ENCODE measurements at regions not wholly inside any gene's neighbourhood (a gene's known extent, or its start where the extent isn't known, plus 50 kb on each side); places are given as distances from the start of the nearest gene placed in this dataset.

DNA sequence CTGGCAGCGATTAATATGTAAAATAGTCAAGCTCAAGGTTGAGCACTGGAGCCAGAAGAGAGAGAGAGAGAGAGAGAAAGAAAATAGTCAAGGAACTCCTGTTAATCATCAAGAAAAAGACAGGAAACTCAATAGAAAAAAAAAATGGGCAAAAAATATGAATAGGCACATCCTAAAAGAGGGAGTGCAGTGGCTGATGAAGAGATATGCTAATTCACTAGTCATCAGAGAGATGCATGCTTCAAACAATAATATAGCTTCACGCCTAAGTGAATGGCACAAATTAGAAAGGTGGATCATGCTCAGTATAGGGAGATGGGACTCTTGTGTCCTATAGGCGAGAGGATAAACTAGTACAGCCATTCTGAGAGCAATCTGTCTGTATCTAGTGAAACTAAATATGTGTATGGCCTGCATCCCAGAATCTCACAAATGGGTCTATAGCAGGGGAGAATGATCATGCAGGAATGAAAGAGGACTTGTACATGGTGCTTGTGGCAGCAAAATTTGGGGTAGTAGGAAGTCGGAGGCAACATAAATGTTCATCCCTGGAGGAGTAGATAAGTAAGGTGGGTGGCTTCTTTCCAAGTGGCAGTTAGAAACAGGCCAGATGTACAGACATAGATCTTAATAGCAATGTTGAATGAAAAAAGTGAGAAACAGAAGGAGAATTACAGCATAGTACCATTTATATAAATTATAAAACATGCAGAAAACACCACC, 176.8 kb downstream of the VEGFA start:
- DNase-seq = no peak

DNA sequence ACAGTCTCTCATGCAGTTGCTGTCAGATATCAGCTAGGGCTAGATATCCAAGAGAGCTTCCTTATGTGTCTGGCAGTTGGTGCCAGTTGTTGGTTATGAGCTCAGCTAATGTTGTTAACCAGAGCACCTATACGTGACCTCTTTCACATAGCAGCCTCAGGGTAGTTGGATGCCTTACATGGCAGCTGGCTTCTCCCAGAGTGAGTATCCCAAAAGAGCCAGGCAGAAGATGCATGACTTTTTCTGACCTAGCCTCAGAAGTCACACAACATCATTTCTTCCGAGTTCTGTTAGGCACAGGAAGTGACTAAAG, 175.7 kb downstream of the VEGFA start:
- no peak for DNase-seq

DNA sequence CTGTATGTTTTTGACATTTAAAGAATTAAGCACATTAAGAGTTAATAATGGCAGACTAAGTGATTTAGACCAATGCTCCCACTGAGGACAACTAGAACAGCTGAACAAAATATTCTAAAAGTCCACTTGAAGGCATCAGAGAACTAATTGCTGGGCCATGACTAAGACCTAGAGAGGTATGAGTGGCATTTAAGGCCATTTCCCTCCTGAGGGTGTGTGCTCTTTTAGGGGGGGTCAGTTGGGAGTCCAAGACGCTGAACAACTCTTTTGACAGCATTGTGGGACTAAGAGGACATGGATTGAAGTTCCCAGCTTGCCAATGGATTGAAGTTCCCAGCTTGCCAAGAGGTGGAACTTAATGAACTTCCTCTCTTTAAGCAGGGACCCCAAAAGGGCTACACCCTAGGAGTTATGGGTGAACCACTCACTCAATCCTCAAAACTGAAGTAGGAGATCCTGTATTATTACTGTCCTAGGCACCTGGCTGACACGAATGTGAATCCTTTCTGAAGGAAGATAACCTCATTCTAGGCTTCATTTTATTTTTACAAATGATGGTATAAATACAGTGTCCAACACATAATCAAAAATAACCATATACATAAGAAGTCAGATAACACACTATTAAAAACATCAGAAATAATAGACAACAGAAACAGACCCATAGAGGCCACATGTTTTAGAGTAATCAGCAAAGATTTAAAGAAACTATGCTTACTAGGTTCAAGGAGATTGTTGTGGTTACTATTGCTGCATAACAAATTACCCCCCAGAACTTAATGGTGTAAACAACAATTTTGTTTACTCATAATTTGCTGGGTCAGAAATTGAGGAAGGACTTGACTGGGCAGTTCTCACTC, 175.1 kb downstream of the VEGFA start:
- DNase-seq = no peak

DNA sequence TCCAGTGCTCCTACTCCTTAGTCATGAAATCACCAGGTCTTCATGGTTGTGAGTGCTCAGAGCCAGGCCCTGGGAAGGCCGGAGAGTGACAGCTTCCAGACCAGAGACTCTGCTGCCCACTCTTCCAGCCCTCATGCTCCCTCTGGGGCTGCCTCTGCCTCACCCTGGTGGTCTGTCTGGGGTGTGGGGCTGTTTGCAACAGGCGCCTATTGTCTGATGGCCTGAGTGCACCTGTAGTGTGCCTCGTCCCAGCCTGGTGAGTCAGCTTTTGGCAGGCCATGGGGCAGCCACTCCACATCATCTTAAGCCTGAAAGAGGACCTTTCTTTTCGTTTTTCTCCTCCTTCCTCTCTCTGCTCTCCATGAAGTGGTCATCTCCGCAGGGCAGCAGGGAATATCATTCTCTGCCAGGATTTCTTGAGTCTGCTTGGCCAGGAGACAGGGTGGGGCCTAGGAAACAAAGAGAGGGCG, 173.8 kb downstream of the VEGFA start:
- DNase-seq = no peak

DNA sequence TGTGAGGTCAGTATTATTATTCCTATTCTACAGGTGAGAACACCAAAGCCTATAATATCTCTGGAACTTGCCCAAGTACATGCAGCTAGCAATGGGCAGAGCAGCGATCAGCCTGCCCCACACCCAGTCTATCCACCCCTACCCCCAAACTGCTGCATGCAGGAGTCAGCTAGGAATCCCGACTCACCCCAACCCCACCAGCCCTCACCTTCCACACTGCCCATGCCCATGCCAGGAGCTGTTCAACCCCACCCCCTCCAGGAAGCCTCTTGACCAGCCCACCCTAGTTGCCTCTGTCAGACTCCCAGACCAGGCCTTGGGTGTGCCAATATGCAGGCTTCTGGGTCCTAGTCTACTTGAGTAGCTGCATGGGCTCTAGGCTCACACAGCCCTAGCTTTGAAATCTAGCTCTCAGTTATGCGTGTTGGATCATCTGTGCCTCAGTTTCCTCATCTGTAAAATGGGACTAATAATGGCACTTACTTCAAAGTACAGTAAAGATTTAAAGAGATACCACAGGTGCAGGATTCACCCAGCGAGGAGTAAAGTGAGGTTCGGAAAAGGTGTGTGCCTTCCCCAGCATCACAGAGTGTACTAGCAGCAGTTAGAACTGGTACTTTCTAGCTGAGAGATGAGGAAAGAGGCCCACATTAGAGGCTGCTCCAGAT, 173.2 kb downstream of the VEGFA start:
- DNase-seq = no peak

DNA sequence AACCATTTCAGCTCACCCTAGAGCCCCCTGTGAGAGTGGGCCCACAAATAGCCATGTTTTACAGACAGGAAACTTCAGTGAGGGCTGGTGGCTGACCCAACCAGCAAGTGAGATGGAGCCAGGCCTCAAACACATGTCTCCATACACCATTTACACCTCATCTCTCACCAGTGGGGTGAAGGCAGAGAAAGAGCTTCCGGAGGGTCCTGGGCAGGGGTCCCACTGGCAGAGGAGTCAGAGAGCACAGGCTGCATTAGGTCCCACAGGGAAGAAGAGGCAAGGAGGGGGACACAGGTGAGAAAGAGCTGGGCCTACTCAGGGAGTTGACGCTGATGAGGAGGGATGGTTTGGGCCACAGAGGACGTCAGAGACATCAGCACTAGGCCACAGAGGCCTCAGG, 172.6 kb downstream of the VEGFA start:
- no peak for DNase-seq

DNA sequence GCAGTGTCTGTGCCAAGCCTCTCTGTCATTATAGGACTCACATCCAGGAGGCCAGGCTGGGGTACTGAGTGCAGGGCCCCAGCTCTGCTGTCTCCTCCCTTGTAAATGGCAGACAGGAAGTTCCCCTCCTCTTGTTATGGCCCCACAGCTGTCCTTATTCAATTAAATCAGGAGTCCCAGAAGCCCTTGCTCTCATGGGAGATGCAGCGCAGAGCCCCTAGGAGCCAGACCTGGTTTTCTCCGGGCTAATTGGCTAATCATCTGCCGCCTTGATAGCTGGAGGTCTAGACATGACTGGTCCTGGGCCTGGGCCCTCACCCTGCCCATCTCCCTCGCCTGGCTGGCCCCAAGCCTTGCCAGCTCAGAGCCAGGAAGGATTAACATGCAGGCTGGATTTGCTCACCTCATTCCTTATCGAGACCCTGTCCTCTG, 172.0 kb downstream of the VEGFA start:
- DNase-seq = no peak

DNA sequence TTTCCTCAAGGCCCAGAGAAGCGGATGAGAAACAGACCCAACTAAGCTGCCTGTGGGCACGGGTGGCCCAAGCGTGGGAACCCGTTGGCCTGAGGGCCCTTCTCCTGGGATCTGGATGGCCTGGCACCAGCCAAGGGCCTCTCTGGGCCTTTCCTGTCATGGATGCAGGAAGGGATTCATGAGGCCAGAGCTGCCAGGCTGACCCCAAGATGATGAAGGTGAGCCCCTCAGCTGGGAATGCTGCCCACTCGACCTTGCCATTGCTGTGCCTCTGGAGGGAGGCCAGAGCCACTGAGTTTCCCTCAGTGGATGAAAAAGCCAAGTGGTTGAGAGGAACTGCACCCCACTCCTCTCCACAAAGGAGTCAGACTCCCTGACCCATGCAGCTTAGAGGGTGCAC, 171.2 kb downstream of the VEGFA start:
- DNase-seq = no peak

DNA sequence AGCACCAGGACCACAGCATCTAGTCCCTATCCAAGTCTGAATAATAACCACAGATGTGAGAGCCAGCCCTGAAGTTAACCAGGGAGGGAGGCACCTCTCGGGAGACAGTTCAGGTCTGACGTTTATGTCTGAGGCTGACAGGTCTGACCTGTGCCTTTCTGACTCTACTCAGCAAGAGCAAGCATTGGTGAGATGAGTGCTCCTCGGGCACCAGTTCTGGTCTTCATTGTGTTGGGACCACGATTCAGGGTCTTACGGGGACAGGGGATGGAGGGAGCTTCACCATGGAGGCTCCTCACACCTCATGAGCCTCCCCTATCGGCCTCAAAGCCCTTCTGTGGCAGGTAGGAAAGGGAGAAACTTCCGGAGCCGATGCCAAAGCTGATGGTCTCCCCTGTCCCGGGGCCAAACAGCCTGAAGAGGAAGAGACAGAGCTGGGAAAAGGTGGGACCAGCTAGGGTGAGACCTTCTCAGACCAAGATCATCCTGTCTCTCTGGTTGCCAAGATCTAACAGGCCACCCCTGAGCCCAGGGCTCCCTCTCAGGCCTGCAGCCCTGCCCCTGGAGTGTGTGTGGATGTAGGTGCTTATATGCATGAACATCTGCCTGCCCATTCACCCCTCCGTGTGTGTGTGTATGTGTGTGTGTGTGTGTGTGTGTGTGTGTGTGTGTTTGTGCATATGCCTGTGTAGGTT, 170.5 kb downstream of the VEGFA start:
- no peak for DNase-seq

DNA sequence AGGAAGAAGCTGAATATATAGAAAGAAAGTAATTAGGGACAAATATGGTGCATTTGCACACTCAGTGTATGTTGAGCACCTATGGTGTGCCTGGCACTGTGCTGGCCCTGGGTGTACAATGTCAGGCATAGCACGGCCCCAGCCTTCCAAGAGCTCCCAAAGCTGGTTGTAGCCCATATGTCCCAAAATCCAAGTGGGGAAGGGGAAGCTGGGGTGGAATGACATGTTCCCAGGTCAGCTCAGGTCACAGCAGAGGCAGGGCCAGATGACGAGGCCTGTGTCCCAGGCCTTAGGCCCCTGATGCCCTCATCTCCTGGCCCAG, 170.0 kb downstream of the VEGFA start:
- DNase-seq = no peak

DNA sequence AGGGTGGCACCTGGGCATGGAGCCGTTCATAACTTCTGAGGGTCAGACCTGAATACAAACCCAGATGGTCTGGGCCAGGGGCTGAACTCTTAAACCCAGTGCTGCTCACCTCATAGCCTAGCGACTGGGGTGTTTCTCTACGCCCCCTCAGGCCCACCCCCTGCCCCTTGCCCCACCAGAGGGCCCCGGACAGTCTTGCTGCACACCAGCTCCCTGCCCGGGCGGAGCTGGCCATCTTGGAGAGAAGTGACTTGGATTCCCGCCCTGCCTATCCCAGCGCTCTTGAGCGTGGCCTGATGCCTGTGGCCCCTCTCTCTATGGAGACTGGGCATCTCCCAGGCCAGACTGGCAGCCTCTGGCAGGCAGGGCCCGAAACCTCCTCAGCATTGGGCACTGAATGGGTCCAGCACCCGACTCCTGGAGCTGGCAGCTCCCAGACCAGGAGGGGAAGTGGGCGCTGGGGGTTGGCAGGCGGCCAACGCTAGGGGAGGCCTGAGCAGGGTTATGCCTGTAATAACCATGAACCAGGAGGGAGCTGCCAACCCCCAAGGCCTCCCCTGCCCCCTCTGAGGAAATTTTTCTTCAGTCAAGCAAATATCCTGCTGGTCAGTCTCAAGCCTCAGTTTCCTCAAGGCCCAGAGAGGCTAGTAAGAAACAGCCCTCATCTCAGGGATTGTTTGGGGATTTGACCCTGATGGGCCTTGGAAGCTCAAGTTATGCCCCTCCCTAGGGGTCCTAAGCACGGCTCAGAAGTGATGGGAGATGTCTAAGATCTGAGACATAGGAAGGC, 169.5 kb downstream of the VEGFA start:
- DNase-seq = no peak

DNA sequence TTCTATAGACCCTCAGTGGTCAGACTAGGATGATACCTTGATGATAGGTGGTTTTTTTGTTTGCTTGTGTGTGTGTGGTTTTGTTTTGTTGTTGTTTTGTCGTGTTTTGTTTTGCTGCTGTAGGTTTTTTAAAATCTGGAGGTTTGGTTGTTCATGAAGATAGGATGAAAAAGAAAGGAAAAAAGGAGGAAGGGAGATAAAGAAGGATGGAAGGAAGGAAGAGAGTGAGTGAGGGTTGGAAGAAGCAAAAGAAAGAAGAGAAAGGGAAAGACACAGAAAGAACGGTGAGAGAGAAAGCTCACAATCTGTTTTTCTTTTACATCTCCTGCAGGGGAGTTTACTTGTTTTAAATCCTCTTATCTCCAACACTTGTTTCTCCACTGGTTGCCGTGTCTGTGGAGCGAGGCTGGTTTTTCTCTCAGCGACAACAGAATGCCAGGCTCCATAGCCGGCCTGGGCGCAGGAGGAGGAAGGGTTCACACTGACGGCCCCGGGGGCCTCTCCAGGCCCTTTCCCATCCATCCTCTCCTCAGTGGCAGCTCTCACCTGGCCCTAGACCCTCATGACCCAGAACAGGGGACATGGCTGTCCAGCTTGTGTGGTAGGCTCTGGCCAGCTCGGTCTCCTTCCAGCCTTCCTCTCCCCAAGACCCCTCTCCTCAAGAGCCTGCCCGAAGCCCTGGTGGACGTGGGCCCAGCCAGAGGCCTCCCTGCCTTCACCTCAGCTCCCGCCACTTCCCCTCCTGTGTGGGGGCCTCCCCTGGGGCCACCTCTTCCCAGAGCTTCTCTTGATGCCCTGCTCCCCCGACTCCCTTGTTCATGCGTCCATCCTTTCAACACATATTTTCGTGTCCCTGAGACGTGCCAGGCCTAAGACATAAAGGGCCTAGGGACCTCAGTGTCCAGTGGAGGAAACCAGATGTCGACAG, 168.4 kb downstream of the VEGFA start:
- no peak for DNase-seq

DNA sequence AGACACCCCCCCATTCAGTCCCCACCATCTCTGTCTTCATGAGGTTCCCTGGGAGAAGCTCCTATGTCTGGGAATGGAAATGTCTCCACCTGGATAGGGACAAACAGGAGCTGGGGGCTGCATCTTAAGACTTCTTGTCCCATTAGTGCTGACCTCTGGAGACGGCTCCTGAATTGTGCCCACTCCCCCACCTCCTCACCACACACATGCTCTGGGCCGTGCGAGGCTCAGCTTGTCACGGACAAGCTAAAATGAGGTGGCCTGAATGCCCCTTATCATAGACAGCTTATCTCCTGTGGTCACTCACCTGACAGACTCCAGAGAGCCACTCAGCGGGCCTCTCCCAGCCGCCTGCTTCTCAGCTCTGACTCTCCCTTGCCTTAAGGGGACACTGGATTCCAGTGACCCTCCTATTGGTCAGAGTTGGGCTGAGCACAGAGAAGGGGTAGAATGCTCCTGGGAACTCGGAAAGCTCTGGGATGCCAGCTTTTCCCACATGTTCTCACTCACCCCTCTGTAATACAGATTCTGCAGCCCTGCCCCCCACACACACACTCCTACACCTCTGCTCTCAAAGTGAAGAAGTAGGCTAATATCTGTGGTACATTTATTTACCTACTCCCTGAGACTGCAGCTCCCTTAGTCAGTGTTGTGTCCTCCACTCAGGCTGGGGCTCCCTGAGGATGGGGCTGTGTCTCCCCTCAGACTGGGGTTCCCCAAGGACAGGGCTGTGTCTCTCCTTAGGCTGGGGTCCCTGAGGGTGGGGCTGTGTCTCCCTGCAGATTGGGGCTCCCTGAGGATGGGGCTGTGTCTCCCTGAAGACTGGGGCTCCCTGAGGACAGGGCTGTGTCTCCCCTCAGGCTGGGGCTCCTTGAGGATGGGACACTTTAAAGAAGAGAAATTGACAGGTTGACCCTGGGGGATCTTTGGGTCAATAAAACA, 167.5 kb downstream of the VEGFA start:
- DNase-seq = no peak

DNA sequence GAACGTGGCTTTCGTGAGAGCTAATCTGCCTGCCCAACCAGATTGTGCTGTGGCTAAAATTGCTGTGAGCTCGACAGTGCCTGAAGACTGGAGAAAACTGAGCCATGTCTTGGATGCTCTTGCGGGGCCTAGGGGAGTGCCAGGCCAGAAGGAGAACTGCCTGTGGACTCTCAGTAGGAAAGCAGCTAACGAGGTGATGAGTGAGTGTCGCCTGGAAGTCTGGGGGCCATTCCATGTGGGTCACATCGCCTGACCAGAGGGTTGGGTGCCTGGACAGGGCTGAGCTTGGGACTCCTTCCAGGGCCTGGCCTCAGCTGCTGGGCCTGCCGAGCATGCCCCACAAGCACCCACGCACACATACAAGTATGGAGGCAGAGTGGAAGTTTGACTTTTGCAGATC, 166.5 kb downstream of the VEGFA start:
- no peak for DNase-seq

DNA sequence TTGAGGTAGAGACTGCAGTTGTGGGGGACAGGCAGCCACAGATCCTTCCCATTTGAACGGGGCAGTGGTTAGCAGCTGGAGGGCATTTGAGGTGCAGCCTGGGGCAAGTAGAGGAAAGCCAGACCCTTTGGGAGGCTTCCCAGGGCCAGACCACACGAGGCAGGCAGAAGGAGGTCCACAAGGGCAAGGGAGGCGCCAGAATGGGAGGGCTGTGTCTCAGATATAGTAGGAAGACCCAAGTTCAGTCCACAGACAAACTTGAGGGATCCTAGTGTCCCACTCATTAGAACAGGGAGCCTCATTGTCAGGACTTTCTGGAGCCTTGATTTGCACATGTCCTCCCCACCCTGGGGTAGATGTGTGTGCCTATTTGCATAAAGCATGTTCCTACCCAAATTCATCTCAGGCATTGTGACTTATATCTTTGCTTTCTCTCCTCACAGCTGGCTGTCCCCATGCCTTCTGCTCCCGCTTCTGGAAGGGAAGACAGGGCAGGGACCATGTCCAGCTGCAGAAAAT, 166.0 kb downstream of the VEGFA start:
- no peak for DNase-seq

DNA sequence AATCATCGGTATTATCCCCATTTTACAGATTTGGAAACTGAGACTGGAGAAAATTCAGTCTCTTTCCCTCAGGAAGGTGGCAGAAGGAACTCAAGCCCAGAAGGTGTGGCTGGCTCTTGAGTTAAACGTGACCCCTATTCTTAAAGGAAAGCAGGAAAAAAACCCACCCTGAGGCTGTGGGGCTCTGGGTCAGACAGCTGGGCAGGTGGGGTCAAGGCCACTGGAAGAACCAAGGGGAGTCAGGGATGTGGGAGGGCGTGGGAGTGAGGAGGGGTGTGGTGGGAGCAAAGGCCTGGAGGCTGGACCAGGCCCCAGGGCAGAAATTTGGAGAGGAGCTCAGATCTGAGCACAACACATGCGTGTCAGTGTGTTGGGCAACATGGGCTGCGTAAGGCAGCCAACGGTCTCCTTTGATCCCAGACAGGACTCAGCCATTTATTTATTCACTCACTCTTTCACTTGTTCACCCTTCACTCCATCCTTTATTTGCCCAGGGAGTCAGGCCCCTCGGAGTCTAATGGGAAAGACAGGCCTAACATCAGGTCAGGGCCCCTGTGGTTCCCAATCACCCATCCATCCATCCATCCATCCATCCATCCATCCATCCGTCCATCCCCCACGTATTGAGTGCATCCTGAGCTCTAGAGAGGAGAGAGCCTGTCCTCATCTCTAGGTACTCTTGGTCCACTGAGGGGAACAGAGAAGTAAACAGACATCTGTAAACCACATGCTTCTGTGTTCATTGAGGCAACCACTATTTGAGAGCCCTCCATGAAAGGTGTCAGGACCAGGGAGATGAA, 165.0 kb downstream of the VEGFA start:
- DNase-seq = no peak

DNA sequence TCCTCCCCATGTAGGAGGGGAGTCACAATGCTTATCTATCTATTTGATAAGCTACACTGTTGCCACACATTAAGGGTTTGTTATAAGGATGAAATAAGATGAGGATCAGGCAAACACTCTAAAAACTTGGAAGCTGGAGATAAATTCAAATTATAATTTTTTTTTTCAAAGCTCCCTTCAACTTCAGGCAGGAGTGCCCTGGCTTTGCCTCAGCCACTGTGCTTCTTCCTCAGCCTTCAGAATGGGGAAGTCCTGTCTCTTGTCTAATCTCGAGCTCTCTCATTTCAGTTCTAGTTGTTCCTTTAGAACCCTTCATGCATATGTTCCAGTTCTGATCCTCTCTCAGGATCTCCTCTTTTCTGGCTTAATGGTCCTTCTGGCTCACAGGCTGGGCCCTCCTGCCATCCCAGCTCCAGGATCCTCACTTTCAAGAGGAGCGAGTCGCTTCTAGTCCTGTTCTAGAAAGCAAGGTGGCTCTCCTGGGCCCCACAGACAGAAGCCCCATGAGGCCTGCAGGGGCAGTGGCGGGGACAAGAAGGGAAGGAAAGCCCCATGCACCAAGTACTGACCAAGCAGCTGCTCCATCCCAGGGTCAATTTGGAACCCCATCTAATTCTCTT, 164.3 kb downstream of the VEGFA start:
- no peak for DNase-seq

DNA sequence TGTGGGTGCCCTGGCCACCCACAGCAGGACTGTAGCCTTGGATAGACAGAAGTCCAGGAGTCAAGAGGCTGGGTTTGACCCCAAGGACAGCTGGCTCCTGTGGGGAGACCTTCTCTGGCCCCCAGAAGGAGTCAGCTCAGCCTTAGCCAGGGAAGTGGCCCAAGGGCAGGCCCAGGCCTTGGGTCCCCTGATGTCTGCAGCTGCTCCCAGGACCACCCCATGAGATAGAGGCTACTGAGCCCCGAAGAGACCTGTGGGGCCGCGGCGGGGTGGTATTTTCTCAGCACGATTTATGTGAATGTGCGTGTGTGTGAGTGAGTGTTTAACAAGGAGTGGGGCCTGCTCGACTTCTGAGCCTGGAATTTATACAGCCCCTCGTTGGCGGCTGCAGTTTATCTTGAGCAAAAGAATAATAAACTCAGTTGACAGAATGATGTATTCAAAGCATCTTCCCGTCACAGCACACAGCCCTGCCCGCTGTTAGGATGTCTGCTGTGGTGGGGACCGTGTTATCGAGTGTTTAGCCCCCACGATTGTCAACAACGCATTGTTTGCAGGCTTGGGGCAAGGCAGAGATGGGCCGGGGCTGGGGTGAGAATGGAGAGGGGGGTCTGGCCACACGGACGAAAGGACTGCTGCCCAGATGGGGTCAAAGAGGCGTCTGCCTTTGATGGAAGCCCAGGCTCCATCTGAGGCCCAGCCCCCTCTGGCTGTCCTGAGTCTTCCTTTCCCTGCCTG, 163.3 kb downstream of the VEGFA start:
- no peak for DNase-seq
